ENCODE measurements at regions not wholly inside any gene's neighbourhood (a gene's known extent, or its start where the extent isn't known, plus 50 kb on each side); places are given as distances from the start of the nearest gene placed in this dataset.

DNA sequence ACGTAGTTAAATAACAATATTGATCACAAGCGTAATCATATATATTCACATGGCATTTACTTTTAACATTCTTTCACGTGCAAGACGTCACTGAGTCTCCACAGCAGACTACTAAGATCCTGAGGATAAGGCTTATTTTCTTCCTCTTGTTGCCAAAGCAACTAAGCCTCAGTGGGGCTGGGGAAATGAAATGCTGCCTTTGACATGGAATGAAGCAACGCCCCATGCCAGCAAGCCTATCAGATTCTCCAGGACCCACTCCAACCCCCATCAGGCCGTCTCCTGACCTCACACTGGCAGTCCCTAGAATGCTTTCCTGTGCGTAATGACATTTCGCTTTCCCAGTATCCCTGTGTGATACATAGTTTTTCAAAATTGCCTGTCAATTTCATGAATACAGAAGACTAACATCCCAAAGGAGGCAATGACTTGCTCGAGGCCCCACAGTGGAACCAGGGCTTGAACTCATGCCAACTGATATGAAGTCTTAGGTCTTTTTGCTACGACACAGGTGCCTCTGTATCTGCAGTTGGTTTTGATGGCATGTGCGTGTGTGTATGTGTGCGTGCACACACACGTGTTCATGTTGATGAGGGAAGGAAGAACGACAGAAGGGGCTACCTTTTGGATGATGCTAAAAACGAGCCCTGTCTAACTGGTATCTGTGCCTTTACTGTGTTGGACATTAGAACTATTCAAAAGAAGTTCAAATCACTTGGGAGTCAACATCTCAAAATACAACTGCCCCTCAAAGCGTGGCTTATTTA, 239.1 kb downstream of the VRK1 start:
- no peak for TF ChIP-seq POLR2AphosphoS5 (IDR thresholded peaks at IDR 0.05; ENCODE audit: low read depth, low read length)
- no peak for TF ChIP-seq POU2F2 (IDR thresholded peaks at IDR 0.05; ENCODE audit: low read depth, low read length)
- no peak for TF ChIP-seq TAF1 (IDR thresholded peaks at IDR 0.05; ENCODE audit: low read depth, low read length)
- TF ChIP-seq SPI1 (IDR thresholded peaks at IDR 0.05; ENCODE audit: low read depth, low read length): no peak
- TF ChIP-seq POLR2A (IDR thresholded peaks at IDR 0.05; ENCODE audit: low read depth, low read length): no peak
- TF ChIP-seq PAX5 (IDR thresholded peaks at IDR 0.05; ENCODE audit: insufficient read depth, low read length, severe bottlenecking): no peak
- DNase-seq (ENCODE audit: insufficient read length, low spot score) (no peak), FAIRE-seq (no peak)

DNA sequence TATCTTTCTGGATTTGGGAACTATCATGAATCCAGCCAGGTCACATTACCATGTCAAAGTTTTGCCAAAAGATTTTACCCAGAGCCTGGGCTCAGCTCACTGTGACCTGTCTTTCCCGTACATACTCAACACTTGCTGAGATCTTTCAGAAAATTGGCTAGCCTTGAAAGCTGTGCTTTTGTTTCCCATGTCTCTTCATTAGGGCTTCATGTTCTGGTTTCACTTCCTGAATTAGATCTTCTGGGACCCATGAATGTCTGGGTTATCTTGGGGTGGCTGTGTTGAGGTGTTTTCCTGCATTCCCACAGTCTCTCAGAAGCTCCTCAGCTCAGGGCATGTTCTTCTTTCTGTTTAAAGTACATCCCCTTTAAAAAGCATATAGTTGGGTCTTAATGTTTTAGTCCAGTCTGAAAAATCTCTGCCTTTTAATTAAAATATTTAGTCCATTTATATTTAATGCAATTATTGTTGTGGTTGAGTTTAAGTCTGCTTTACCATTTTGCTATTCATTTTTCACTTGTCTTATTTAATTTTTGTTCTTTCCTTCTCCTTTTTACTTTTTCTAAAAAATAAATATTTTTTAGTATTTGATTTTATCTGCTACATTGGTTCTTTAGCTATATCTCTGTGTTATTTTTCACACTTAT, 242.7 kb downstream of the VRK1 start:
- FAIRE-seq (no peak), DNase-seq (ENCODE audit: insufficient read length, low spot score) (no peak)

DNA sequence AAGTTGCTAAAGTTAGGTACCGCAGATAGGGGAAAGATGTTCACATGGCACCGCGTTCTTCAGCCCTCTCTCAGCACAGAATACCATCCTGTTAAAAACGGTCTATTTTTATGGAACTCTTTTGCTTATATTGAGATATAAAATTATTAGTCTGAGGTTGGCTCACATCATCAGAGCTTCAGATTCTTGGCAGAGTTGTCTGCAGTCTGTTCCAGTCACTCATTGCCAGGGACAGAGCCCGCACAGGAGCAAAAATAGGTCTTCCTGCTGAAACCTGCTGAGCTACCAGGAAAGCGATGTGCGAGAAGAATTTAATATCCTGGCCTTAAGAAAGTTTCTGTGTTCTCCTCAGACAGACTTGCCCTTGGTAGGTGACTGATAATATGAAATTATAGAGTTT, 249.8 kb downstream of the VRK1 start:
- FAIRE-seq (no peak), DNase-seq (ENCODE audit: insufficient read length, low spot score) (no peak)
- TF ChIP-seq TAF1 (IDR thresholded peaks at IDR 0.05; ENCODE audit: low read depth, low read length): no peak
- TF ChIP-seq SPI1 (IDR thresholded peaks at IDR 0.05; ENCODE audit: low read depth, low read length): no peak
- no peak for TF ChIP-seq PAX5 (IDR thresholded peaks at IDR 0.05; ENCODE audit: insufficient read depth, low read length, severe bottlenecking)

More for the DNA sequence above, 242.7 kb downstream of the VRK1 start:
- TF ChIP-seq TAF1 (IDR thresholded peaks at IDR 0.05; ENCODE audit: low read depth, low read length) (no peak), SPI1 (IDR thresholded peaks at IDR 0.05; ENCODE audit: low read depth, low read length) (peak; percentile 93)

DNA sequence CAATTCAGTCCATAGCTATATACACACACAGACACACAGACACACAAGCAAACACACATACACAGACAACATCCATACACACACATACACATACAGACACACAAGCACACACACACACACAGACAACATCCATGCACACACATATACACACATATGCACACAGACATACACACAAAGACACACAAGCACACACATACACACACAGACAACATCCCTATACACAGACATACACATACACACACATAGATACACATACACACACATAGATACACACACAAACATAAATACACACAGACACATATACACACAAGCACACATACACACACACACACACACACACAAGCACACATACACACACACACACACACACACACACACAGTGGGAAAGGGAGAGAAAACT, 254.8 kb downstream of the VRK1 start:
- peak; percentile 87 for FAIRE-seq
- DNase-seq (ENCODE audit: insufficient read length, low spot score): no peak

DNA sequence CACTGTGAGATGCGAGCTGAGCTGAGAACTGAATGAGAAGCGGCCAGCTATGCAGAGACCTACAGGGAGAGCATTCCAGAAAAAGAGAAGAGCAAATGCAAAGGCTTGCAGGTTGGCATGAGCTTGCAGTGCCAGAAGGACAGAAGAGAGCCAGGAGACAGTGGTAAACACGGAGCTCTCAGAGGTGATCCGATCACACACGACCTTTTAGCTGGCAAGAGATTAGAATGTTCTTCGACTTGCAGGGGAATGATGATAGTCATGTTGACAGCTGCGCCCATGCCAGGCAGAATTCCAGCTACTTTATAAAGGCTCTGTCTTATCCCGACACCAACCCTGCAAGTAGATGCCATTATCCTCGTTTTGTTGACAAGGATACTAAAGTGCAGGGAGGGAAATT, 256.8 kb downstream of the VRK1 start:
- FAIRE-seq: no peak
- no peak for DNase-seq (ENCODE audit: insufficient read length, low spot score)

More for the DNA sequence above, 254.8 kb downstream of the VRK1 start:
- no peak for TF ChIP-seq SPI1 (IDR thresholded peaks at IDR 0.05; ENCODE audit: low read depth, low read length)
- no peak for TF ChIP-seq TAF1 (IDR thresholded peaks at IDR 0.05; ENCODE audit: low read depth, low read length)
- no peak for TF ChIP-seq POU2F2 (IDR thresholded peaks at IDR 0.05; ENCODE audit: low read depth, low read length)
- no peak for TF ChIP-seq POLR2A (IDR thresholded peaks at IDR 0.05; ENCODE audit: low read depth, low read length)
- TF ChIP-seq POLR2AphosphoS5 (IDR thresholded peaks at IDR 0.05; ENCODE audit: low read depth, low read length): no peak
- no peak for TF ChIP-seq PAX5 (IDR thresholded peaks at IDR 0.05; ENCODE audit: insufficient read depth, low read length, severe bottlenecking)

DNA sequence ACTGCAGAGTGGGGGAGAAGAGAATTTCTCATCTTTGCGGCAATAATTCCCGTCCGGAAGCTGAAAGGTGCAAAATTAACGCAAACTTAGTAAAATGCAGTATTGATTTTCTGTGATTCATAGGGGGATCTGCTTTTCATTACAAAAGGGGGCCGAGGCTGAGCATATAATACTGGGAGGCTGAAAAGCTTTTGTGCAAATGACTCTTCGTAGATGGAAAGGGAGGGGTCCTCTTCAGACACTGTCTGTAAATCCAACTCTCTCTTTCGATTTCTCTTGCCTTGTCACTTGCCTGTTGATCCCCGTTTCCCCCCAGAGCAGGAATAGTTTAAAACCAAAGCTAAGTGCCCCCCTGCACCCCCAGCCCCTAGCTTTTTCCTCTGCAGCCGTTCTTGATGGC, 258.2 kb downstream of the VRK1 start:
- FAIRE-seq: no peak

More for the DNA sequence above, 256.8 kb downstream of the VRK1 start:
- TF ChIP-seq POU2F2 (IDR thresholded peaks at IDR 0.05; ENCODE audit: low read depth, low read length) (no peak), POLR2A (IDR thresholded peaks at IDR 0.05; ENCODE audit: low read depth, low read length) (no peak)

DNA sequence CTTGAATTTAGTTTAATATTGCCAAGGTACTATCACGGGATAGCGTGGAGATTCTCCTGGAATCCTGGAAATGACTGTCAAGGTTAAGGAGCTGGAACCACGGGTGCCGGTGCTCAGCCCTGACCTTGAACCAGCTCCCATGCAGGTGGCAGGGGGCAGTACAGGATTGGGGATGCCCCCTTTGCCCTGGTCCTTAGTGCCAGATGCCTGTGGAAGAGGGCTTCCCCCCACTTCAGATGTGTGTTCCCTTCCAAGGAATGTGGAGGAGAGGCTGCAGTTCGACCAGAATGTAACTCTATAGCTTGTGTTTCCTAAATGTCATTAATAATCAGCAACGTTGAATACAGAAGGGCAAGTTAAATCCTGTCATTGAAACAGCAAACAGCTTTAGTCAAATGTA, 258.9 kb downstream of the VRK1 start:
- FAIRE-seq (no peak), DNase-seq (ENCODE audit: insufficient read length, low spot score) (no peak)
- TF ChIP-seq PAX5 (IDR thresholded peaks at IDR 0.05; ENCODE audit: insufficient read depth, low read length, severe bottlenecking): no peak
- no peak for TF ChIP-seq TAF1 (IDR thresholded peaks at IDR 0.05; ENCODE audit: low read depth, low read length)
- TF ChIP-seq POLR2AphosphoS5 (IDR thresholded peaks at IDR 0.05; ENCODE audit: low read depth, low read length): no peak

More for the DNA sequence above, 258.2 kb downstream of the VRK1 start:
- no peak for DNase-seq (ENCODE audit: insufficient read length, low spot score)
- TF ChIP-seq POU2F2 (IDR thresholded peaks at IDR 0.05; ENCODE audit: low read depth, low read length) (no peak), SPI1 (IDR thresholded peaks at IDR 0.05; ENCODE audit: low read depth, low read length) (no peak), POLR2A (IDR thresholded peaks at IDR 0.05; ENCODE audit: low read depth, low read length) (no peak), POLR2AphosphoS5 (IDR thresholded peaks at IDR 0.05; ENCODE audit: low read depth, low read length) (no peak), TAF1 (IDR thresholded peaks at IDR 0.05; ENCODE audit: low read depth, low read length) (no peak), PAX5 (IDR thresholded peaks at IDR 0.05; ENCODE audit: insufficient read depth, low read length, severe bottlenecking) (no peak)

DNA sequence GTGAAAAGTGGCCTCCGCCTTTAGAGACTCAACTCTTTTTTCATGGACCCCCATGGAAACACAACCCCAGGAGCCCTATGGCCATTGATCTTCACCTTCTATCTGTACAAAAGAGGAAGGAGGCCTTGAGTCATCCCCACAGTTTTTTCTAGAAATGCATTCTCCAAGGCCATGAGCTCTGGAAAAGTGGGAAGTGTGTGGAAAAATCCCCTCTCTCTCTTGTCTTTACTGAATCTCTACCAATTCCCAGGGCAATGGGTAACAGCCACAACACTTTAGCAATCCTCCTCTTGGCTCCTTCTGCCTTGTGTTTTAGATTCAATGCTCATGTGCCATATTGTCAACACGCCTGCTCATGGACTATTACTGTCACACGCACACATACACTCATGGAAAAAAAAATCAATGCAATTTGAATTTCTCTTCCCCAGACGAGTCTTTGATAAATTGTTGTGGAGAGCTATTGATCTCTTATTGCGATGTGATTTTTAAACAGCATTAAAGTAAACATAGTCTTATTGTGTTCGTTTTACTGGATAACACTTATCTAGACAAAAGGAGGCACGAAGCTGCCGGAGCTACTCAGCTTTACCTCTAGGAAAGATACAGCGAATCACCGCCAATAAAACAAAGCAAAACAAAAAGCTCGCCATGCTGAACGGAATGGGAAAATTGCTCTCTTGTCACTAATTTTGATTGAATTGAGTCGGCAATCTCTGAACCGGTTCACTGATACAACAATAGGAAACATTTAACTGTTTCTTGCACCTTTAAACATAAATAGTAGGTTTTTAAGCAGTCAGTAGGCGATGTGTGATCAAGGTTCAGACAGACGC, 260.3 kb downstream of the VRK1 start:
- no peak for FAIRE-seq
- TF ChIP-seq PAX5 (IDR thresholded peaks at IDR 0.05; ENCODE audit: insufficient read depth, low read length, severe bottlenecking) (no peak), POLR2A (IDR thresholded peaks at IDR 0.05; ENCODE audit: low read depth, low read length) (no peak), POLR2AphosphoS5 (IDR thresholded peaks at IDR 0.05; ENCODE audit: low read depth, low read length) (no peak), TAF1 (IDR thresholded peaks at IDR 0.05; ENCODE audit: low read depth, low read length) (no peak), SPI1 (IDR thresholded peaks at IDR 0.05; ENCODE audit: low read depth, low read length) (no peak), POU2F2 (IDR thresholded peaks at IDR 0.05; ENCODE audit: low read depth, low read length) (no peak)
- DNase-seq (ENCODE audit: insufficient read length, low spot score): no peak

DNA sequence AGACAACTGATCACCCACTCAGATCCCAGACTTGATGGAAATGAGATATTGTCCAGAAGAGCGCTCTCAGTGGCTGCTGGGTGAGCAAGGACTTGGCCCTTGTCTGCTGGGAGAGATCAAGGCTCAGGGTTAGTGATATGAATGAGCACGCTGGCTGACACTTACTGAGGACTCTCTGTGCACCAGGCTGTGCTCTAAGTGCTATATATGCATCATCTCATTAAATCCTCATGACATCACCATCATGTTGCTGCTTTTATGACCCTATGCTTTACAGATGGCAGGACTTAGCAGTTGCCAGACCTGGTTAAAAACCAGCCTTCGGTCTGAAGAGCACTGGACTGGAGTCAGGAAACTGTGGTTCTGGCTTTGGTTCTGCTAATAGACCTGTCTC, 260.9 kb downstream of the VRK1 start:
- TF ChIP-seq TAF1 (IDR thresholded peaks at IDR 0.05; ENCODE audit: low read depth, low read length) (no peak), POLR2AphosphoS5 (IDR thresholded peaks at IDR 0.05; ENCODE audit: low read depth, low read length) (no peak), POU2F2 (IDR thresholded peaks at IDR 0.05; ENCODE audit: low read depth, low read length) (no peak), SPI1 (IDR thresholded peaks at IDR 0.05; ENCODE audit: low read depth, low read length) (no peak), POLR2A (IDR thresholded peaks at IDR 0.05; ENCODE audit: low read depth, low read length) (no peak), PAX5 (IDR thresholded peaks at IDR 0.05; ENCODE audit: insufficient read depth, low read length, severe bottlenecking) (no peak)
- DNase-seq (ENCODE audit: insufficient read length, low spot score) (no peak), FAIRE-seq (no peak)

Data from GM12891 (cell line).